ENCODE measurements at regions not wholly inside any gene's neighbourhood (a gene's known extent, or its start where the extent isn't known, plus 50 kb on each side); places are given as distances from the start of the nearest gene placed in this dataset.

DNA sequence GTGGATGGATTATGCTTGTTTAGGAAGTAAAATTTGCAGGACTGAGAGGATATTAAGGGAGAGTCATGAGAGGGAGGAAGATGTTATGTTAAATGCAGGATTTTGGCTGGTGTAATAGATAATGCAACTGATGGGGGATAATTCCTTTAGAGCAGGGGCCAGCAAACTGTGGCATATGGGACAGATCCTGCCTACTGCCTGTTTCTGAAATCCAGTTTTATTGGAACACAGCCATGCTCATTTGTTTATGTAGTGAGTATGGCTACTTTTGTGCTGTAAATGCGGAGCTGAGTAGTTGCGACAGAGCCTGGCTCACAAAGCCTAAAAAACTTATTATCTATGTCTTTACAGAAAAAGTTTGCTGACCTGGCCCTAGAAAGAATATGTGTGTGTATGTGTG is 66.6 kb upstream of the MPPED2 start:
- TF ChIP-seq, protein P1, sequence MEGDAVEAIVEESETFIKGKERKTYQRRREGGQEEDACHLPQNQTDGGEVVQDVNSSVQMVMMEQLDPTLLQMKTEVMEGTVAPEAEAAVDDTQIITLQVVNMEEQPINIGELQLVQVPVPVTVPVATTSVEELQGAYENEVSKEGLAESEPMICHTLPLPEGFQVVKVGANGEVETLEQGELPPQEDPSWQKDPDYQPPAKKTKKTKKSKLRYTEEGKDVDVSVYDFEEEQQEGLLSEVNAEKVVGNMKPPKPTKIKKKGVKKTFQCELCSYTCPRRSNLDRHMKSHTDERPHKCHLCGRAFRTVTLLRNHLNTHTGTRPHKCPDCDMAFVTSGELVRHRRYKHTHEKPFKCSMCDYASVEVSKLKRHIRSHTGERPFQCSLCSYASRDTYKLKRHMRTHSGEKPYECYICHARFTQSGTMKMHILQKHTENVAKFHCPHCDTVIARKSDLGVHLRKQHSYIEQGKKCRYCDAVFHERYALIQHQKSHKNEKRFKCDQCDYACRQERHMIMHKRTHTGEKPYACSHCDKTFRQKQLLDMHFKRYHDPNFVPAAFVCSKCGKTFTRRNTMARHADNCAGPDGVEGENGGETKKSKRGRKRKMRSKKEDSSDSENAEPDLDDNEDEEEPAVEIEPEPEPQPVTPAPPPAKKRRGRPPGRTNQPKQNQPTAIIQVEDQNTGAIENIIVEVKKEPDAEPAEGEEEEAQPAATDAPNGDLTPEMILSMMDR (conservative IDR thresholded peaks at IDR 0.05 in 1 of 2, IDR thresholded peaks at IDR 0.05 in 1 of 2; ENCODE audit: low read depth in 1 of 2, low read length in 2 of 2): no peak
- TF ChIP-seq EZH2 (IDR thresholded peaks at IDR 0.05; ENCODE audit: low read length, missing control alignments): no peak

Measured in fibroblast of lung (primary cell).